Trophoblast cell (in vitro differentiated cells and primary cell): ENCODE measurements at regions not wholly inside any gene's neighbourhood (a gene's known extent, or its start where the extent isn't known, plus 50 kb on each side); places are given as distances from the start of the nearest gene placed in this dataset.

ENCODE experiments used
- DNase-seq, 2 donors: peaks; one replicate each; pipeline ENCODE4 v3.0.0-alpha.2; 2016
- H2AFZ ChIP-seq: 2 replicates; pipeline ENCODE4 v1.6.1; 2013; ENCODE audit warnings: low read length, moderate library complexity, mild to moderate bottlenecking; ENCODE audit not compliant: insufficient read depth, poor library complexity
- H2AK5ac ChIP-seq: 2 replicates; pipeline ENCODE4 v1.6.1; 2013; ENCODE audit warnings: mild to moderate bottlenecking, low read length
- H2BK120ac ChIP-seq: 2 replicates; pipeline ENCODE4 v1.6.1; 2013; ENCODE audit warnings: low read length, mild to moderate bottlenecking, moderate library complexity; ENCODE audit not compliant: insufficient read depth, poor library complexity
- H2BK12ac ChIP-seq: 2 replicates; pipeline ENCODE4 v1.6.1; 2013; ENCODE audit warnings: mild to moderate bottlenecking, low read length, moderate library complexity
- H2BK5ac ChIP-seq: 2 replicates; pipeline ENCODE4 v1.6.1; 2013; ENCODE audit warnings: low read length, low read depth, moderate library complexity, mild to moderate bottlenecking; ENCODE audit not compliant: poor library complexity
- H3K14ac ChIP-seq: 2 replicates; pipeline ENCODE4 v1.6.1; 2013; ENCODE audit warnings: mild to moderate bottlenecking, low read length
- H3K18ac ChIP-seq: 2 replicates; pipeline ENCODE4 v1.6.1; 2013; ENCODE audit warnings: mild to moderate bottlenecking, low read length
- H3K23ac ChIP-seq: 2 replicates; pipeline ENCODE4 v1.6.1; 2013; ENCODE audit warnings: low read length
- H3K27ac ChIP-seq: 2 replicates; pipeline ENCODE4 v1.5.1; 2013; ENCODE audit warnings: low read depth, mild to moderate bottlenecking, inconsistent platforms, low read length, moderate library complexity
- H3K27me3 ChIP-seq: 2 replicates; pipeline ENCODE4 v1.6.1; 2013; ENCODE audit warnings: inconsistent platforms, mild to moderate bottlenecking, low read length, moderate library complexity; ENCODE audit not compliant: insufficient read depth
- H3K36me3 ChIP-seq, 2 experiments: 1 replicate in 1 of 2; 2 replicates in 1 of 2; pipeline ENCODE4 v1.6.1; 2013; ENCODE audit warnings: low read length in 2 of 2, mild to moderate bottlenecking in 2 of 2, moderate library complexity in 1 of 2; ENCODE audit not compliant: insufficient read depth in 2 of 2, control insufficient read depth in 1 of 2
- H3K4ac ChIP-seq: 2 replicates; pipeline ENCODE4 v1.6.1; 2013; ENCODE audit warnings: low read depth, mild to moderate bottlenecking, low read length, moderate library complexity
- H3K4me1 ChIP-seq, 2 experiments: 1 replicate in 1 of 2; 2 replicates in 1 of 2; pipeline ENCODE4 v1.6.1; 2013; ENCODE audit warnings: low read length in 2 of 2, mild to moderate bottlenecking in 2 of 2, moderate library complexity in 1 of 2; ENCODE audit not compliant: insufficient read depth in 2 of 2, control insufficient read depth in 1 of 2
- H3K4me2 ChIP-seq: 2 replicates; pipeline ENCODE4 v1.6.1; 2013; ENCODE audit warnings: inconsistent platforms, mild to moderate bottlenecking, low read length, moderate library complexity
- H3K4me3 ChIP-seq: 2 replicates; pipeline ENCODE4 v1.5.1; 2013; ENCODE audit warnings: mild to moderate bottlenecking, low read depth, low read length, inconsistent platforms
- H3K79me1 ChIP-seq: one replicate; pipeline ENCODE4 v1.6.1; 2013; ENCODE audit warnings: low read length
- H3K79me2 ChIP-seq: 2 replicates; pipeline ENCODE4 v1.6.1; 2013; ENCODE audit warnings: low read length, mild to moderate bottlenecking; ENCODE audit not compliant: control insufficient read depth, insufficient read depth, poor library complexity
- H3K9ac ChIP-seq: 2 replicates; pipeline ENCODE4 v1.6.1; 2013; ENCODE audit warnings: mild to moderate bottlenecking, low read length
- H3K9me3 ChIP-seq: 2 replicates; pipeline ENCODE4 v1.6.1; 2013; ENCODE audit warnings: low read depth, mild to moderate bottlenecking, control low read depth, inconsistent platforms, low read length; ENCODE audit not compliant: insufficient read depth
- H4K12ac ChIP-seq: 2 replicates; pipeline ENCODE4 v1.6.1; 2013; ENCODE audit warnings: low read depth, mild to moderate bottlenecking, low read length, moderate library complexity
- H4K8ac ChIP-seq: 2 replicates; pipeline ENCODE4 v1.6.1; 2013; ENCODE audit warnings: low read depth, mild to moderate bottlenecking, low read length, moderate library complexity
- H4K91ac ChIP-seq: one replicate; pipeline ENCODE4 v1.6.1; 2013; ENCODE audit warnings: low read depth, mild to moderate bottlenecking, low read length, moderate library complexity
- WGBS: extraction: QIAGEN DNeasy Blood & Tissue Kit; methylation state at CpG from one replicate; pipeline ENCODE4 v1.1.7; 2013; ENCODE audit warnings: missing lambda C conversion rate; ENCODE audit not compliant: insufficient read length, insufficient coverage; ENCODE audit errors: extremely low coverage; 5-methylcytosine and 5-hydroxymethylcytosine counted together

GRCh38 chr5:57595523-57595991 is 112.9 kb upstream of the ACTBL2 start:
- Histone ChIP-seq H4K91ac (no peak overlapping the region), H3K23ac (no peak overlapping the region), H3K4me1 (no peaks in the 10 kb centered on the region), H3K9me3 (no peaks in the 10 kb centered on the region), H3K36me3 (no peaks in the 10 kb centered on the region), H4K8ac (no peak overlapping the region), H3K27ac (no peak overlapping the region), H3K79me2 (no peaks in the 10 kb centered on the region), H4K12ac (no peak overlapping the region), H3K9ac (no peak overlapping the region), H3K79me1 (no peaks in the 10 kb centered on the region), H2BK120ac (no peak overlapping the region), H3K4ac (no peak overlapping the region), H3K4me2 (no peak overlapping the region), H3K18ac (no peak overlapping the region), H2BK12ac (no peak overlapping the region), H2BK5ac (no peak overlapping the region), H3K4me3 (no peak overlapping the region), H2AK5ac (no peak overlapping the region), H3K27me3 (no peaks in the 10 kb centered on the region), H2AFZ (no peak overlapping the region), H3K14ac (no peak overlapping the region)
- WGBS: no CpG with 5 or more reads among the region's 1 CpG
- DNase-seq: no peak

- no peak overlapping the region for H3K23ac ChIP-seq
- H3K79me2 ChIP-seq: no peaks in the 10 kb centered on the region
- H3K4me3 ChIP-seq: no peak overlapping the region
- no peak overlapping the region for H3K18ac ChIP-seq
- H3K4me2 ChIP-seq: no peak overlapping the region
- H3K9ac ChIP-seq: no peak overlapping the region
- no peak overlapping the region for H4K91ac ChIP-seq
- no peak overlapping the region for H2BK12ac ChIP-seq
- H3K27ac ChIP-seq: no peak overlapping the region
- no peaks in the 10 kb centered on the region for H3K36me3 ChIP-seq
- H2BK120ac ChIP-seq: no peak overlapping the region
- H3K27me3 ChIP-seq: no peaks in the 10 kb centered on the region
- no peaks in the 10 kb centered on the region for H3K79me1 ChIP-seq
- no CpG with 5 or more reads among the region's 6 CpGs for WGBS
- no peak overlapping the region for H4K12ac ChIP-seq
- no peaks in the 10 kb centered on the region for H3K9me3 ChIP-seq
- H3K14ac ChIP-seq: no peak overlapping the region
- no peak overlapping the region for H2BK5ac ChIP-seq
- H4K8ac ChIP-seq: no peak overlapping the region
- H3K4ac ChIP-seq: no peak overlapping the region
- no peak for DNase-seq
- no peak overlapping the region for H2AFZ ChIP-seq
- no peaks in the 10 kb centered on the region for H3K4me1 ChIP-seq
- H2AK5ac ChIP-seq: no peak overlapping the region
These were observed 111.8 kb upstream of the ACTBL2 start for GRCh38 chr5:57594436-57594835.

- H4K12ac ChIP-seq: no peak overlapping the region
- H3K9me3 ChIP-seq: no peaks in the 10 kb centered on the region
- H2AK5ac ChIP-seq: no peak overlapping the region
- no peak overlapping the region for H3K4me2 ChIP-seq
- H2AFZ ChIP-seq: no peak overlapping the region
- H3K14ac ChIP-seq: no peak overlapping the region
- no peak overlapping the region for H3K4ac ChIP-seq
- H2BK120ac ChIP-seq: no peak overlapping the region
- no peaks in the 10 kb centered on the region for H3K4me1 ChIP-seq
- H3K4me3 ChIP-seq: no peak overlapping the region
- H3K23ac ChIP-seq: no peak overlapping the region
- H3K27me3 ChIP-seq: no peaks in the 10 kb centered on the region
- H3K79me1 ChIP-seq: no peaks in the 10 kb centered on the region
- no peak overlapping the region for H3K27ac ChIP-seq
- H2BK5ac ChIP-seq: no peak overlapping the region
- no CpG with 5 or more reads among the region's 3 CpGs for WGBS
- H3K9ac ChIP-seq: no peak overlapping the region
- no peaks in the 10 kb centered on the region for H3K36me3 ChIP-seq
- no peak overlapping the region for H2BK12ac ChIP-seq
- H4K8ac ChIP-seq: no peak overlapping the region
- no peak for DNase-seq
- no peak overlapping the region for H4K91ac ChIP-seq
- H3K79me2 ChIP-seq: no peaks in the 10 kb centered on the region
- no peak overlapping the region for H3K18ac ChIP-seq
These were observed 109.6 kb upstream of the ACTBL2 start for GRCh38 chr5:57592236-57592635.

GRCh38 chr5:57586649-57587048 is 104.0 kb upstream of the ACTBL2 start:
- no peaks in the 10 kb centered on the region for H3K27me3 ChIP-seq
- H3K18ac ChIP-seq: no peak overlapping the region
- H3K23ac ChIP-seq: no peak overlapping the region
- H4K12ac ChIP-seq: no peak overlapping the region
- no CpG with 5 or more reads among the region's 1 CpG for WGBS
- H3K36me3 ChIP-seq: no peaks in the 10 kb centered on the region
- no peak overlapping the region for H2AFZ ChIP-seq
- no peaks in the 10 kb centered on the region for H3K4me1 ChIP-seq
- H3K79me2 ChIP-seq: no peaks in the 10 kb centered on the region
- no peaks in the 10 kb centered on the region for H3K9me3 ChIP-seq
- H2BK5ac ChIP-seq: no peak overlapping the region
- no peak overlapping the region for H4K91ac ChIP-seq
- no peaks in the 10 kb centered on the region for H3K79me1 ChIP-seq
- H3K14ac ChIP-seq: no peak overlapping the region
- H2BK120ac ChIP-seq: no peak overlapping the region
- H2BK12ac ChIP-seq: no peak overlapping the region
- H2AK5ac ChIP-seq: no peak overlapping the region
- H3K27ac ChIP-seq: no peak overlapping the region
- H3K4me3 ChIP-seq: no peak overlapping the region
- DNase-seq: no peak
- no peak overlapping the region for H3K4me2 ChIP-seq
- H4K8ac ChIP-seq: no peak overlapping the region
- no peak overlapping the region for H3K9ac ChIP-seq
- H3K4ac ChIP-seq: no peak overlapping the region
